K562 (cell line): ENCODE measurements at regions not wholly inside any gene's neighbourhood (a gene's known extent, or its start where the extent isn't known, plus 50 kb on each side); places are given as distances from the start of the nearest gene placed in this dataset.

ENCODE experiments used
- ATAC-seq: fragments of 200-7000 bp; cut with Tn5 transposase; 3 replicates; pipeline ENCODE4 v1.9.1; 2020; ENCODE audit warnings: moderate library complexity
- BruUV-seq: library from RNA; stranded (reverse); fragments of 400-500 nt; replicated peaks from 2 replicates; lab custom pipeline; 2021; lab: Mats Ljungman, UMichigan
- CTCF ChIA-PET: fragments of 300-600 bp; formaldehyde crosslinking; extraction: SDS; loops from one replicate; lab custom pipeline; 2021; ENCODE audit warnings: low intra/inter-chr PET ratio; lab: Yijun Ruan, JAX
- POLR2A ChIA-PET: fragments of 300-600, 350-650 bp; sonication (Branson Sonifier 250); formaldehyde crosslinking; extraction: SDS; loops from one replicate; lab custom pipeline; 2021; ENCODE audit warnings: antibody characterized with exemption, inconsistent platforms; lab: Yijun Ruan, JAX
- DNase-seq, 4 experiments: peaks; one replicate each; pipeline versions ENCODE4 v3.0.0 to v3.0.0-alpha.2; 2011 to 2018; ENCODE audit warnings: low spot score in 3 of 4, mixed read lengths in 3 of 4; ENCODE audit errors: extremely low read depth in 1 of 4
- FAIRE-seq: peaks from 2 replicates; lab custom pipeline; 2011; peaks lifted over from hg19 to GRCh38; lab: Jason Lieb, UNC
- H2AFZ ChIP-seq: 2 replicates; pipeline ENCODE4 v1.6.0; 2011; ENCODE audit warnings: low read depth, low read length, control low read depth, inconsistent platforms
- H3K27ac ChIP-seq: fragments of 200-600 bp; 3 replicates; pipeline ENCODE4 v1.8.0; 2011; ENCODE audit warnings: low read depth, mild to moderate bottlenecking, control low read depth, inconsistent platforms, low read length, moderate library complexity, mixed read lengths; ENCODE audit errors: extremely low read depth
- H3K27me3 ChIP-seq, 2 experiments: fragments of 300-600 bp in 1 of 2; 2 replicates in 1 of 2; 3 replicates in 1 of 2; pipeline versions ENCODE4 v1.6.0 to v1.8.0; 2011; ENCODE audit warnings: inconsistent platforms in 2 of 2, low read length in 2 of 2, mild to moderate bottlenecking in 1 of 2, mixed read lengths in 1 of 2, moderate library complexity in 1 of 2; ENCODE audit not compliant: control insufficient read depth in 2 of 2, insufficient read depth in 2 of 2
- H3K36me3 ChIP-seq: fragments of 300-600 bp; 3 replicates; pipeline ENCODE4 v1.8.0; 2011; ENCODE audit warnings: mild to moderate bottlenecking, low read length, inconsistent platforms; ENCODE audit not compliant: control insufficient read depth, insufficient read depth
- H3K4me1 ChIP-seq, 2 experiments: fragments of 200-600 bp in 1 of 2; replicated peaks in 1 of 2; 2 replicates in 1 of 2; 3 replicates in 1 of 2; pipeline versions ENCODE4 v1.5.1 to v1.8.0; 2011; ENCODE audit warnings: inconsistent platforms in 2 of 2, low read length in 2 of 2, mild to moderate bottlenecking in 1 of 2, mixed read lengths in 1 of 2, moderate library complexity in 1 of 2; ENCODE audit not compliant: control insufficient read depth in 2 of 2, insufficient read depth in 2 of 2
- H3K4me2 ChIP-seq: 2 replicates; pipeline ENCODE4 v1.6.1; 2011; ENCODE audit warnings: low read length, control low read depth, inconsistent platforms, mixed read lengths; ENCODE audit not compliant: insufficient read depth
- H3K4me3 ChIP-seq: fragments of 200-600 bp; sonication (generic), shearing (Covaris generic); 2 replicates; pipeline ENCODE4 v1.5.1; 2016; ENCODE audit warnings: control low read depth, inconsistent platforms
- H3K79me2 ChIP-seq: fragments of 200-600 bp; 3 replicates; pipeline ENCODE4 v1.8.0; 2011; ENCODE audit warnings: low read length, inconsistent platforms; ENCODE audit not compliant: control insufficient read depth, insufficient read depth
- H3K9ac ChIP-seq, 2 experiments: 2 replicates each; pipeline versions ENCODE4 v1.6.0 to v1.6.1; 2011; ENCODE audit warnings: low read depth in 2 of 2, low read length in 2 of 2, control low read depth in 1 of 2, inconsistent platforms in 1 of 2, mild to moderate bottlenecking in 1 of 2, mixed read lengths in 1 of 2; ENCODE audit not compliant: insufficient read depth in 1 of 2
- H3K9me1 ChIP-seq: one replicate; pipeline ENCODE4 v1.6.0; 2011; ENCODE audit warnings: inconsistent platforms, mild to moderate bottlenecking, low read length, moderate library complexity; ENCODE audit not compliant: control insufficient read depth, insufficient read depth
- H3K9me3 ChIP-seq: replicated peaks from 2 replicates; pipeline ENCODE4 v1.5.1; 2011; ENCODE audit warnings: low read depth, low read length, inconsistent platforms; ENCODE audit not compliant: control insufficient read depth, insufficient read depth
- H4K20me1 ChIP-seq: replicated peaks from 2 replicates; pipeline ENCODE4 v1.6.1; 2011; ENCODE audit warnings: low read length, inconsistent platforms, mixed read lengths; ENCODE audit not compliant: control insufficient read depth, insufficient read depth
- JUNB ChIP-seq: fragments of 450-650 bp; formaldehyde crosslinking; conservative IDR thresholded peaks from 2 replicates; pipeline ENCODE4 v1.4.0; 2020; ENCODE audit warnings: mild to moderate bottlenecking
- MYC ChIP-seq, 2 experiments: fragments of 250-450 bp in 1 of 2; sonication (Bioruptor Pico) in 1 of 2; IDR thresholded peaks; 2 replicates each; pipeline versions ENCODE4 v1.5.1 to v1.6.1; 2012 to 2021; ENCODE audit warnings: low read depth in 2 of 2, borderline replicate concordance in 1 of 2, improper control_type of control experiment in 1 of 2, low read length in 1 of 2, mild to moderate bottlenecking in 1 of 2, moderate library complexity in 1 of 2
- NR2C2 ChIP-seq, 2 experiments: fragments of 200-800 bp in 1 of 2; sonication (Bioruptor generic) in 1 of 2; sonication (generic) in 1 of 2; formaldehyde crosslinking in 1 of 2; IDR thresholded peaks; 2 replicates each; pipeline versions ENCODE4 v1.6.1 to v1.8.0; 2016 to 2022; ENCODE audit warnings: mild to moderate bottlenecking in 1 of 2, missing compliant biosample characterization in 1 of 2, missing genetic modification characterization in 1 of 2, missing genetic modification reagents in 1 of 2
- ZNF75A ChIP-seq: fragments of 450-650 bp; formaldehyde crosslinking; IDR thresholded peaks from 2 replicates; pipeline ENCODE4 v1.4.0; 2020; ENCODE audit warnings: mild to moderate bottlenecking
- ZNF76 ChIP-seq: fragments of 250-450 bp; sonication (Bioruptor Pico); IDR thresholded peaks from 2 replicates; pipeline ENCODE4 v1.4.0; 2020; ENCODE audit warnings: mild to moderate bottlenecking, moderate library complexity, borderline replicate concordance
- WGBS: fragments of 100-300 bp; shearing (Covaris generic); methylation state at CpG from one replicate; pipeline ENCODE4 v1.1.6; 2016; ENCODE audit warnings: low coverage, mixed read lengths; ENCODE audit not compliant: insufficient coverage; ENCODE audit errors: missing lambda C conversion rate; 5-methylcytosine and 5-hydroxymethylcytosine counted together
- in situ Hi-C: fragments of 300-500 bp; cut with MboI; formaldehyde crosslinking; loops from 4 replicates; pipeline ENCODE4 v1.15.0; 2018; ENCODE audit warnings: inconsistent platforms, mixed read lengths
- intact Hi-C: fragments of 100-400 bp; cut with micrococcal nuclease; formaldehyde crosslinking; loops from 2 replicates; pipeline ENCODE4 v1.14.2; 2022
- TF ChIP-seq, protein P1 (sequence below), 3 experiments: IDR thresholded peaks in 2 of 3; conservative IDR thresholded peaks in 1 of 3; 2 replicates each; pipeline ENCODE4 v1.5.1; 2011 to 2012; ENCODE audit warnings: low read length in 3 of 3, mild to moderate bottlenecking in 3 of 3, control low read depth in 2 of 3, improper control_type of control experiment in 1 of 3, inconsistent platforms in 1 of 3, low read depth in 1 of 3, mixed read lengths in 1 of 3, moderate library complexity in 1 of 3; ENCODE audit not compliant: insufficient read depth in 2 of 3
- TF ChIP-seq, protein P2 (sequence below): fragments of 450-650 bp; IDR thresholded peaks from 2 replicates; pipeline ENCODE4 v1.6.1; 2018; ENCODE audit warnings: mild to moderate bottlenecking, low read depth; ENCODE audit not compliant: partially characterized antibody
- TF ChIP-seq, protein P3 (sequence below): sonication (generic); formaldehyde crosslinking; IDR thresholded peaks from 2 replicates; pipeline ENCODE4 v1.8.0; 2022; ENCODE audit warnings: missing genetic modification reagents, mild to moderate bottlenecking, borderline replicate concordance

DNA sequence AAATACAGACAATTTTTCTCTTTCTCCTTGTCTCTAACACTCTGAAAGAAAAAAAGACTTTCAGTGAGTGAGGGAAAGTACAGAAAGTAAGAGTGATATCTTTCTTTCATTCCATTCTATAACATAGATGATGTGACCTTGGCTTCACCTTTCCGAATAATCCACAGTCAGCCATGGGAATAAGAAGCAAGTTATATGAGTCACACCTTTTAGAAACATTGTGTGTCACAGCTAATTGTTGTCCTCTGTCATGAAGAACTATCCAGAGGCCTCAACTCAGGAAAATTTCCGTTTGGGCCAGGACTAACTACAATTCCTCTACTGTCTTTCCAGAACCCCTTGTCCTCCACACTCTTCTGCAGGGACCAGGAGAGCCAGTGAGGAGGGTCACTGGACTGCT is 209.7 kb upstream of the FAR2 start:
- FAIRE-seq (no peak), DNase-seq (no peak), ATAC-seq (no peak)
- Histone ChIP-seq H3K4me2 (no peak overlapping the region), H3K27me3 (no peaks in the 10 kb centered on the region), H3K4me1 (no peaks in the 10 kb centered on the region), H3K36me3 (no peaks in the 10 kb centered on the region), H3K9me1 (no peaks in the 10 kb centered on the region), H2AFZ (no peak overlapping the region), H3K4me3 (no peak overlapping the region), H3K9ac (no peak overlapping the region), H3K9me3 (no peaks in the 10 kb centered on the region), H3K27ac (no peak overlapping the region), H3K79me2 (no peaks in the 10 kb centered on the region), H4K20me1 (no peaks in the 10 kb centered on the region)
- ChIA-PET POLR2A (no interaction called here), CTCF (no interaction called here)
- no TSS peak for BruUV-seq
- intact Hi-C loops (no loop called here), in situ Hi-C loops (no loop called here)
- 0% methylated on average over 2 of the region's 2 CpGs for WGBS
- TF ChIP-seq, protein P1, sequence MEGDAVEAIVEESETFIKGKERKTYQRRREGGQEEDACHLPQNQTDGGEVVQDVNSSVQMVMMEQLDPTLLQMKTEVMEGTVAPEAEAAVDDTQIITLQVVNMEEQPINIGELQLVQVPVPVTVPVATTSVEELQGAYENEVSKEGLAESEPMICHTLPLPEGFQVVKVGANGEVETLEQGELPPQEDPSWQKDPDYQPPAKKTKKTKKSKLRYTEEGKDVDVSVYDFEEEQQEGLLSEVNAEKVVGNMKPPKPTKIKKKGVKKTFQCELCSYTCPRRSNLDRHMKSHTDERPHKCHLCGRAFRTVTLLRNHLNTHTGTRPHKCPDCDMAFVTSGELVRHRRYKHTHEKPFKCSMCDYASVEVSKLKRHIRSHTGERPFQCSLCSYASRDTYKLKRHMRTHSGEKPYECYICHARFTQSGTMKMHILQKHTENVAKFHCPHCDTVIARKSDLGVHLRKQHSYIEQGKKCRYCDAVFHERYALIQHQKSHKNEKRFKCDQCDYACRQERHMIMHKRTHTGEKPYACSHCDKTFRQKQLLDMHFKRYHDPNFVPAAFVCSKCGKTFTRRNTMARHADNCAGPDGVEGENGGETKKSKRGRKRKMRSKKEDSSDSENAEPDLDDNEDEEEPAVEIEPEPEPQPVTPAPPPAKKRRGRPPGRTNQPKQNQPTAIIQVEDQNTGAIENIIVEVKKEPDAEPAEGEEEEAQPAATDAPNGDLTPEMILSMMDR (IDR thresholded peaks at IDR 0.05 in 2 of 3, conservative IDR thresholded peaks at IDR 0.05 in 1 of 3; ENCODE audit: insufficient read depth in 2 of 3, low read depth in 1 of 3, low read length in 3 of 3) = no peak
- TF ChIP-seq JUNB (CRISPR knock-in tag) (no peak), NR2C2 (CRISPR knock-in tag; IDR thresholded peaks at IDR 0.05) (no peak), NR2C2 (tag; IDR thresholded peaks at IDR 0.05) (no peak), ZNF75A (CRISPR knock-in tag) (no peak), MYC (IDR thresholded peaks at IDR 0.05; ENCODE audit: low read depth, low read length) (no peak), MYC (CRISPR knock-in tag; IDR thresholded peaks at IDR 0.05; ENCODE audit: borderline replicate concordance, low read depth) (no peak), ZNF76 (CRISPR knock-in tag) (no peak)
- TF ChIP-seq, protein P2, sequence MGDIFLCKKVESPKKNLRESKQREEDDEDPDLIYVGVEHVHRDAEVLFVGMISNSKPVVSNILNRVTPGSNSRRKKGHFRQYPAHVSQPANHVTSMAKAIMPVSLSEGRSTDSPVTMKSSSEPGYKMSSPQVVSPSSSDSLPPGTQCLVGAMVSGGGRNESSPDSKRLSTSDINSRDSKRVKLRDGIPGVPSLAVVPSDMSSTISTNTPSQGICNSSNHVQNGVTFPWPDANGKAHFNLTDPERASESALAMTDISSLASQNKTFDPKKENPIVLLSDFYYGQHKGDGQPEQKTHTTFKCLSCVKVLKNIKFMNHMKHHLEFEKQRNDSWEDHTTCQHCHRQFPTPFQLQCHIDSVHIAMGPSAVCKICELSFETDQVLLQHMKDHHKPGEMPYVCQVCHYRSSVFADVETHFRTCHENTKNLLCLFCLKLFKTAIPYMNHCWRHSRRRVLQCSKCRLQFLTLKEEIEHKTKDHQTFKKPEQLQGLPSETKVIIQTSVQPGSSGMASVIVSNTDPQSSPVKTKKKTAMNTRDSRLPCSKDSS = no peak
- TF ChIP-seq, protein P3, sequence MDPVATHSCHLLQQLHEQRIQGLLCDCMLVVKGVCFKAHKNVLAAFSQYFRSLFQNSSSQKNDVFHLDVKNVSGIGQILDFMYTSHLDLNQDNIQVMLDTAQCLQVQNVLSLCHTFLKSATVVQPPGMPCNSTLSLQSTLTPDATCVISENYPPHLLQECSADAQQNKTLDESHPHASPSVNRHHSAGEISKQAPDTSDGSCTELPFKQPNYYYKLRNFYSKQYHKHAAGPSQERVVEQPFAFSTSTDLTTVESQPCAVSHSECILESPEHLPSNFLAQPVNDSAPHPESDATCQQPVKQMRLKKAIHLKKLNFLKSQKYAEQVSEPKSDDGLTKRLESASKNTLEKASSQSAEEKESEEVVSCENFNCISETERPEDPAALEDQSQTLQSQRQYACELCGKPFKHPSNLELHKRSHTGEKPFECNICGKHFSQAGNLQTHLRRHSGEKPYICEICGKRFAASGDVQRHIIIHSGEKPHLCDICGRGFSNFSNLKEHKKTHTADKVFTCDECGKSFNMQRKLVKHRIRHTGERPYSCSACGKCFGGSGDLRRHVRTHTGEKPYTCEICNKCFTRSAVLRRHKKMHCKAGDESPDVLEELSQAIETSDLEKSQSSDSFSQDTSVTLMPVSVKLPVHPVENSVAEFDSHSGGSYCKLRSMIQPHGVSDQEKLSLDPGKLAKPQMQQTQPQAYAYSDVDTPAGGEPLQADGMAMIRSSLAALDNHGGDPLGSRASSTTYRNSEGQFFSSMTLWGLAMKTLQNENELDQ = no peak
- TF ChIP-seq, all 486 proteins: peak for 0
